ENCODE measurements at regions not wholly inside any gene's neighbourhood (a gene's known extent, or its start where the extent isn't known, plus 50 kb on each side); places are given as distances from the start of the nearest gene placed in this dataset.

DNA sequence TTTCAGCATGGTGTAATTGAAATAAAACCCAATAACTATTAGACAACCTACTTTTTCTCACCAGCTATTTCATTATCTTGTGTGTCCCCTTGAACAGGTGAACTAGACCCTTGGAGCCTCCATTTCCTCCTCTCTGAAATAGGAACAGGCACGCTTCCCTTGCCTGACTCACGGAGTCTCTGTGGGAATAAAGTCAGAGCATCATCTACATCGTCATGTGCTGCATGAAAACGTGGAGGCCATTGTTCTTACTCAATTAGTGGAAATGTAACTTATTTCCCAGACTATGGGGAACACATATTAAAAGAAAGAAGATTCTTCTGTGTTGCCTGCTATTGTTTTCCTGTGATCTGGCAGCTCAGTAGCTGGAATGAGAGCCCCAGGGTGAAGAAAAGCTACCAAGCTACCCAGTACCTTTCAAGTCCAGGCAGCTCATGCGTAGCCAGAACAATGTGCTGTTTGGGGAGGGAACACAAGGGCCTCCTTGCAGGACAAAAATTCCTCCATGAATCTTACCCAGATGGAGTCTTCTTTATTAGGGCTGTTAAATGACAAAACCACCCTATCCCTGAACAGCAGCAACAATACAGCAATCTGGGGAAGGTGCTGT lies 59.8 kb downstream of the SOX11 start:
- no peaks in the 10 kb centered on the region for H3K36me3 ChIP-seq
- no peak for TF ChIP-seq Cebpa-rat (IDR thresholded peaks at IDR 0.05)

DNA sequence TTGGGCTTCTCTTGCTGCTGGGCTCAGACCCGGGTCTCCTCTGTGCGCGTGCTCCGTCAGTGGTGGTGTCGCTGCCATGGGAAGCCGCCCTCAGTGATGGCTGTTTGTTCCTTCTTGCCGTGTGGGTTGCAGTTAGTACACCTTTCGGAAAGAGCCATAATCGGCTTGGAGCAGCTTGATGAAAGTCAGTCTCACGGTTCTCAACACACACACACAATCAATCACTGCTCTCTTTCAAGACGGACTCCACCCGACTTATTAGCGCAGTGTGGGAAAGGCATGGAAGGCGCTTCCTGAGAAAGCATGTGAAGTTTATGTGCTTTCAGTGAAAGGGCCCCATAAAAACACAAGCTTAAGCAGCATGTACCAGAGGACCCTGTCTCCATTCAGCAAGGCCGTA lies 64.1 kb downstream of the SOX11 start:
- Histone ChIP-seq H3K36me3 (no peaks in the 10 kb centered on the region), H3K9me3 (no peaks in the 10 kb centered on the region)

More for the DNA sequence above, 59.8 kb downstream of the SOX11 start:
- H3K27me3 ChIP-seq, result no peaks in the 10 kb centered on the region
- H3K4me2 ChIP-seq, result no peak overlapping the region
- no peaks in the 10 kb centered on the region for H3K4me1 ChIP-seq
- H3K4me3 ChIP-seq, result no peak overlapping the region
- no peaks in the 10 kb centered on the region for H4K20me1 ChIP-seq
- no peak overlapping the region for H3K27ac ChIP-seq
- H3K9me3 ChIP-seq, result no peaks in the 10 kb centered on the region
- H3K9ac ChIP-seq, result no peak overlapping the region

DNA sequence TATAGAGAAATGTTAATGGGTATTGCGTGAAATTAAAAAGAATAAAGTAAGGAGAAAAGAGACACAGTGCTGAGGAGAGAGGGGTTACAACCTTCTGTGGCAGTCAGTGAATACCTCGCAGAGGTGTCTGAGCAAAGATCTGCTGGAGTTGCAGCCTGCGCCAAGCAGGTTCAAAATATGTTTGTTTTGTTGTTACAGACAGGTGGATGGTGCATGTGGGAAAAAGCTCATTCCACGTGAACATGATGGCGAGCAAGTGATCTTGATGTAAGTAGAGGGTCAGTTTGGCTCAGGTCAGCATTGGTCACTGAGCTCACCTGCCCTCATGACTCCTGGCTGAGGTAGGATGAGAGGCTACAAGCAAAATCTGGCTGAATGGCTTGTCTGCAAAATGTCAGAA lies 66.2 kb downstream of the SOX11 start:
- no peaks in the 10 kb centered on the region for H3K36me3 ChIP-seq
- H3K4me3 ChIP-seq, result no peak overlapping the region
- H3K9me3 ChIP-seq, result no peaks in the 10 kb centered on the region
- no peak overlapping the region for H3K4me2 ChIP-seq
- H3K9ac ChIP-seq, result no peak overlapping the region
- H3K27ac ChIP-seq, result no peak overlapping the region
- no peak for TF ChIP-seq Cebpa-rat (IDR thresholded peaks at IDR 0.05)
- no peaks in the 10 kb centered on the region for H4K20me1 ChIP-seq
- peaks cover 6% of the 10 kb centered on the region; the same call in 1 of the 2 replicates for H3K4me1 ChIP-seq
- no peaks in the 10 kb centered on the region for H3K27me3 ChIP-seq

More for the DNA sequence above, 64.1 kb downstream of the SOX11 start:
- Histone ChIP-seq H3K27ac (no peak overlapping the region), H3K4me2 (no peak overlapping the region), H4K20me1 (no peaks in the 10 kb centered on the region), H3K9ac (no peak overlapping the region), H3K27me3 (no peaks in the 10 kb centered on the region), H3K4me1 (peaks cover 6% of the 10 kb centered on the region; the same call in 1 of the 2 replicates), H3K4me3 (no peak overlapping the region)
- no peak for TF ChIP-seq Cebpa-rat (IDR thresholded peaks at IDR 0.05)

DNA sequence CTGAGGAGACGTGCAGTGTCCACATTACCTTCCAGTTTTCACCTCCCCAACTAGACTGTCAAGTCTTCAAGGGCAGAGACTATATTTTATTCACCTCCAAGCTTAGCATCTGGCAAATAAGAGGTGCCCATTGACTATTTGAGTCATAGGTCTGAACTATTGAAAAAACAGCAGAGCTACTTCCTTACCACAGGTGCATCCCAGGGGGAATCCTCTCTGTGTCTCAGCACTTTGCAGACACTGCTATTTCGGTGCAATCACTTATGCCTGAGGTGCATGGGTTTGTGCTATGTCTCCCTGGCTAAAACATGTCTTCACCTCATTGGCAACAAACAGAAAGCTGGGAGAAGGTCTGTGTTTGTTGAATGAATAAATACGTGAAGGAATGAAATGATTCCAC lies 67.8 kb downstream of the SOX11 start:
- Histone ChIP-seq H3K9me3 (no peaks in the 10 kb centered on the region), H3K4me1 (peaks cover 6% of the 10 kb centered on the region; the same call in 1 of the 2 replicates), H4K20me1 (no peaks in the 10 kb centered on the region), H3K27ac (no peak overlapping the region), H3K27me3 (no peaks in the 10 kb centered on the region), H3K36me3 (no peaks in the 10 kb centered on the region), H3K9ac (no peak overlapping the region), H3K4me3 (no peak overlapping the region), H3K4me2 (no peak overlapping the region)
- TF ChIP-seq Cebpa-rat (IDR thresholded peaks at IDR 0.05), result no peak

DNA sequence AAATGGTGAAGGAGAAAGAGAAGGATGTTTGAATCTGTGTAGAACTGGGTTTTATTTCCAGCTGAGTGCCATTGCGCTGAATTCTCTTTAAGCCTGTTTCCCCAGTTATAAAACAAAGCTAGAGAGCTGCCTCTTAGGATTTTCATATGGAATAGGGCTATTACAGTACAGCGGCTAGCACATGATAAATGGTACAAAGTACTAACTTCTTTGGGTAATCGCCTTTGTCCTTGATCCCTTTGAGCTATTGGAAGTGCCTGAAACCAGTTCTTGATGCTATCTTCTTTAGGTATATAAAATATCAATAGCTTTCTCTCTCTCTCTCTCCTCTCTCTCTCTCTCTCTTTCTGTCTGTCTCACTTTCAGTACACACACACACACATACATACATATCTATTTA lies 71.3 kb downstream of the SOX11 start:
- H3K4me1 ChIP-seq, result peaks cover 18% of the 10 kb centered on the region
- no peak for TF ChIP-seq Cebpa-rat (IDR thresholded peaks at IDR 0.05)
- no peak overlapping the region for H3K4me3 ChIP-seq
- no peak overlapping the region for H3K27ac ChIP-seq
- no peak overlapping the region for H3K4me2 ChIP-seq
- H3K36me3 ChIP-seq, result no peaks in the 10 kb centered on the region
- H3K9me3 ChIP-seq, result no peaks in the 10 kb centered on the region
- H3K9ac ChIP-seq, result no peak overlapping the region
- H3K27me3 ChIP-seq, result no peaks in the 10 kb centered on the region
- H4K20me1 ChIP-seq, result no peaks in the 10 kb centered on the region

GRCh38 chr2:5764041-5764440 lies 71.9 kb downstream of the SOX11 start:
- no peak overlapping the region for H3K4me3 ChIP-seq
- H3K4me1 ChIP-seq, result peaks cover 22% of the 10 kb centered on the region
- H3K9ac ChIP-seq, result no peak overlapping the region
- H3K4me2 ChIP-seq, result no peak overlapping the region
- H3K27ac ChIP-seq, result no peak overlapping the region
- H3K9me3 ChIP-seq, result no peaks in the 10 kb centered on the region
- TF ChIP-seq Cebpa-rat (IDR thresholded peaks at IDR 0.05), result no peak
- H3K36me3 ChIP-seq, result no peaks in the 10 kb centered on the region
- H4K20me1 ChIP-seq, result no peaks in the 10 kb centered on the region
- no peaks in the 10 kb centered on the region for H3K27me3 ChIP-seq

DNA sequence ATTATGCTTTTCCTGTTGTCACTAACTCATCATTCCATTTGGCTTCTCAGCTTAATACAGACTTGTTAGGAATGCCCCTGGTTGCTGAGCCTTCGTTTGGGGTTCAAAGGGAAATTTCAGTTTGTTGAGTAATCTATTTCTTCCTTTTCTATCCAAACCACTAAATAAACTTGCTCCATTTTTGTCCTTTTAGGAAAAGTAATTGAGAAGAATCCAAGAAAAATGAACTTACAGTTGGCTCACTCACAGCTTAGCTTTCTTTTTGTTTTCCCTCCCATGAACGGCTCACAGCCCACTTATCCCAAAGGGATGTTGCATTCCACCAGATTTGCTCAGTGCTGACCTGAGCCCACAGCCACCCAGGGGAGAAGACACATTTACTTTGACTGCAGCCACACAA lies 73.9 kb downstream of the SOX11 start:
- Histone ChIP-seq H3K36me3 (no peaks in the 10 kb centered on the region), H3K4me3 (no peak overlapping the region), H3K9ac (no peak overlapping the region), H3K4me2 (no peak overlapping the region), H4K20me1 (no peaks in the 10 kb centered on the region), H3K4me1 (peaks cover 16% of the 10 kb centered on the region), H3K27ac (no peak overlapping the region), H3K9me3 (no peaks in the 10 kb centered on the region), H3K27me3 (no peaks in the 10 kb centered on the region)
- TF ChIP-seq Cebpa-rat (IDR thresholded peaks at IDR 0.05), result no peak

DNA sequence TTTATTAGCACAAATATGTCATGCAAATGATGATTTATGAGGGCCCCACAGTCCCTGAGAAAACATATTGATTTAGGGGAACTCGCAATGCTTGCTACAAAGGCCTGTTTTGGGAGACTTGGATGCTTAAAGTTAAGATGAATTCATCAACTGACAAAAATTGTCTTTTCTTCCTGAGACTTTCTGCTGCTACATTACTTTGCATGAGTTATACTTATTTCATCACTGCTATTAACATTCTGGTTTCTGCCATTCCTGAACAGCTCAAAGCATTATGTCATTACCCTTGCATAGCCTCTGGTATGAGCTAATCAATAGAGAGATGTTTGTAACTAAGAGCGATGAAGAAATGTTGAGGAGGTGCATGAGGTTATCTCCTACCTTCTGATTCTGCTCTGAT lies 74.4 kb downstream of the SOX11 start:
- no peaks in the 10 kb centered on the region for H3K9me3 ChIP-seq
- H4K20me1 ChIP-seq, result no peaks in the 10 kb centered on the region
- H3K9ac ChIP-seq, result no peak overlapping the region
- peaks cover 16% of the 10 kb centered on the region for H3K4me1 ChIP-seq
- H3K36me3 ChIP-seq, result no peaks in the 10 kb centered on the region
- no peak overlapping the region for H3K4me2 ChIP-seq
- no peaks in the 10 kb centered on the region for H3K27me3 ChIP-seq
- no peak overlapping the region for H3K27ac ChIP-seq
- no peak for TF ChIP-seq Cebpa-rat (IDR thresholded peaks at IDR 0.05)
- H3K4me3 ChIP-seq, result no peak overlapping the region

DNA sequence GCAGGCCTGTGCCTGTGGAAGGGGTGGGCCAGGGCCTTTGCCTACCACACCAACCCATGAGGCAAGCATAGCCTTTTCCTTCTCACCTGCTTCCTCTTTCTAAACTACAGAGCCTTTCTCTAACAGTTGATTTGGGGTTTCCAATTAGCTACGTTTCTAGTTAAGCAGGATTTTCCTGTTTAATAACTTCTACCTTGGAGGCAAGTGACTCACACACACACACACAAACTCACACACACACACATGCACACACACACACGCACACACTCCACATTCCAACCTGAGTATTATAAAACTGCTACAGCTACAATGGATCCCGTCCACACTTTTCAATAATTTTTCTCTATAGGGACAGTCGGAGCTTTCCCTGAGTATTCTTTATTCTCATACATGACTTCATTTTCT lies 84.9 kb downstream of the SOX11 start:
- Histone ChIP-seq H4K20me1 (no peaks in the 10 kb centered on the region), H3K36me3 (no peaks in the 10 kb centered on the region), H3K27me3 (no peaks in the 10 kb centered on the region), H3K4me1 (no peaks in the 10 kb centered on the region), H3K4me3 (no peak overlapping the region), H3K4me2 (no peak overlapping the region), H3K9ac (no peak overlapping the region), H3K27ac (no peak overlapping the region), H3K9me3 (no peaks in the 10 kb centered on the region)
- no peak for TF ChIP-seq Cebpa-rat (IDR thresholded peaks at IDR 0.05)

GRCh38 chr2:5781679-5782078 lies 89.5 kb downstream of the SOX11 start:
- H3K27me3 ChIP-seq, result no peaks in the 10 kb centered on the region
- H3K4me2 ChIP-seq, result no peak overlapping the region
- no peak overlapping the region for H3K4me3 ChIP-seq
- no peaks in the 10 kb centered on the region for H3K4me1 ChIP-seq
- no peak overlapping the region for H3K9ac ChIP-seq
- H4K20me1 ChIP-seq, result no peaks in the 10 kb centered on the region
- no peaks in the 10 kb centered on the region for H3K9me3 ChIP-seq
- no peaks in the 10 kb centered on the region for H3K36me3 ChIP-seq
- no peak for TF ChIP-seq Cebpa-rat (IDR thresholded peaks at IDR 0.05)
- no peak overlapping the region for H3K27ac ChIP-seq

DNA sequence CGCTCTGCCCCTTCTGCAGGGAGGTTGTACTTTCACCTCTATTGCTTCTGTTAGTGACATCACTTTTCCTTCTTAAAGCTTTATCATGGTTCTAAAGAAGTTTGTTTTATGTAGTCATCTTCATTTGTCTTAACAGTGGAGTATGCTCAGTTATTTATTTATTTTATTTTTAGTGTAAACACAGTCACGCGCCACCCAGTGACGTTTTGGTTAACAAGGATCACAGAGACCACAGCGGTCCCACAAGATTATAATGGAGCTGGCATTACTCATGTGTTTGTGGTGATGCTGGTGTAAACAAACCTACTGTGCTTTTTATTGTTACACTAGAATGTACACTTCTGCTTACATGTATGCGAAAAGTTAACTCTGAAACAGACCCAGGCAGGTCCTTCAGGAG lies 89.9 kb downstream of the SOX11 start:
- H3K4me2 ChIP-seq, result no peak overlapping the region
- H3K36me3 ChIP-seq, result no peaks in the 10 kb centered on the region
- H3K27me3 ChIP-seq, result no peaks in the 10 kb centered on the region
- no peaks in the 10 kb centered on the region for H3K4me1 ChIP-seq
- no peaks in the 10 kb centered on the region; the same call in 1 of the 2 replicates for H3K9me3 ChIP-seq
- no peak for TF ChIP-seq Cebpa-rat (IDR thresholded peaks at IDR 0.05)
- no peaks in the 10 kb centered on the region for H4K20me1 ChIP-seq
- no peak overlapping the region for H3K27ac ChIP-seq
- H3K9ac ChIP-seq, result no peak overlapping the region
- no peak overlapping the region for H3K4me3 ChIP-seq

All from BLaER1 (cell line).